ENCODE measurements at regions not wholly inside any gene's neighbourhood (a gene's known extent, or its start where the extent isn't known, plus 50 kb on each side); places are given as distances from the start of the nearest gene placed in this dataset.

- Histone ChIP-seq H3K9me3 (no peaks in the 10 kb centered on the region), H3K4me1 (no peaks in the 10 kb centered on the region), H3K27ac (no peak overlapping the region), H3K4me3 (no peak overlapping the region), H3K36me3 (replicated peaks in 1 of 2; ENCODE audit: insufficient read depth in 1 of 2, low read depth in 2 of 2) (no peaks in the 10 kb centered on the region), H3K27me3 (no peaks in the 10 kb centered on the region)
- DNase-seq (no peak), ATAC-seq (no peak)
- intact Hi-C loops (cut with DNase I), result no loop called here
- 65 to 67% methylated on average over 2 of the region's 2 CpGs for WGBS, 2 donors
- no peak for TF ChIP-seq CTCF (IDR thresholded peaks at IDR 0.05)
- TF ChIP-seq POLR2A (IDR thresholded peaks at IDR 0.05), result no peak
These were observed 435.8 kb upstream of the MEIS1 start for GRCh38 chr2:65999103-65999502.

- TF ChIP-seq POLR2A (IDR thresholded peaks at IDR 0.05) (no peak), CTCF (IDR thresholded peaks at IDR 0.05) (no peak)
- intact Hi-C loops (cut with DNase I), result no loop called here
- 71 to 100% methylated on average over 1 of the region's 1 CpG for WGBS, 2 donors
These were observed 437.0 kb upstream of the MEIS1 start for GRCh38 chr2:65997961-65998360.

GRCh38 chr2:65992198-65992554, 442.7 kb upstream of the MEIS1 start:
- ATAC-seq (no peak), DNase-seq (no peak)
- H3K4me3 ChIP-seq, result no peak overlapping the region
- WGBS, 2 donors, result 53 to 57% methylated on average over 4 of the region's 4 CpGs
- intact Hi-C loops (cut with DNase I), result no loop called here
- H3K27ac ChIP-seq, result no peak overlapping the region
- no peaks in the 10 kb centered on the region for H3K4me1 ChIP-seq
- TF ChIP-seq POLR2A (IDR thresholded peaks at IDR 0.05), result no peak
- TF ChIP-seq CTCF (IDR thresholded peaks at IDR 0.05), result no peak
- no peaks in the 10 kb centered on the region for H3K9me3 ChIP-seq
- no peaks in the 10 kb centered on the region for H3K27me3 ChIP-seq
- no peaks in the 10 kb centered on the region for H3K36me3 ChIP-seq (replicated peaks in 1 of 2; ENCODE audit: insufficient read depth in 1 of 2, low read depth in 2 of 2)

More at GRCh38 chr2:65997961-65998360, 437.0 kb upstream of the MEIS1 start:
- no peaks in the 10 kb centered on the region for H3K27me3 ChIP-seq
- H3K36me3 ChIP-seq (replicated peaks in 1 of 2; ENCODE audit: insufficient read depth in 1 of 2, low read depth in 2 of 2), result no peaks in the 10 kb centered on the region
- no peaks in the 10 kb centered on the region for H3K4me1 ChIP-seq
- DNase-seq, result no peak
- H3K9me3 ChIP-seq, result no peaks in the 10 kb centered on the region
- H3K27ac ChIP-seq, result no peak overlapping the region
- no peak overlapping the region for H3K4me3 ChIP-seq
- ATAC-seq, result no peak

GRCh38 chr2:65991381-65992197, 443.3 kb upstream of the MEIS1 start:
- no peak for ATAC-seq
- intact Hi-C loops (cut with DNase I), result no loop called here
- H3K4me1 ChIP-seq, result no peaks in the 10 kb centered on the region
- no peak for DNase-seq
- H3K27ac ChIP-seq, result no peak overlapping the region
- H3K4me3 ChIP-seq, result no peak overlapping the region
- WGBS, 2 donors, result 72% methylated on average over 9 of the region's 9 CpGs
- no peaks in the 10 kb centered on the region for H3K27me3 ChIP-seq
- TF ChIP-seq POLR2A (IDR thresholded peaks at IDR 0.05) (no peak), CTCF (IDR thresholded peaks at IDR 0.05) (no peak)
- no peaks in the 10 kb centered on the region for H3K9me3 ChIP-seq
- no peaks in the 10 kb centered on the region for H3K36me3 ChIP-seq (replicated peaks in 1 of 2; ENCODE audit: insufficient read depth in 1 of 2, low read depth in 2 of 2)

GRCh38 chr2:65985986-65986385, 448.9 kb upstream of the MEIS1 start:
- ATAC-seq (no peak), DNase-seq (no peak)
- intact Hi-C loops (cut with DNase I), result no loop called here
- no peak overlapping the region for H3K4me3 ChIP-seq
- no peaks in the 10 kb centered on the region for H3K36me3 ChIP-seq (replicated peaks in 1 of 2; ENCODE audit: insufficient read depth in 1 of 2, low read depth in 2 of 2)
- no peaks in the 10 kb centered on the region for H3K4me1 ChIP-seq
- H3K9me3 ChIP-seq, result no peaks in the 10 kb centered on the region
- H3K27ac ChIP-seq, result no peak overlapping the region
- TF ChIP-seq POLR2A (IDR thresholded peaks at IDR 0.05) (no peak), CTCF (IDR thresholded peaks at IDR 0.05) (no peak)
- no peaks in the 10 kb centered on the region for H3K27me3 ChIP-seq
